ENCODE measurements at regions not wholly inside any gene's neighbourhood (a gene's known extent, or its start where the extent isn't known, plus 50 kb on each side); places are given as distances from the start of the nearest gene placed in this dataset.

DNA sequence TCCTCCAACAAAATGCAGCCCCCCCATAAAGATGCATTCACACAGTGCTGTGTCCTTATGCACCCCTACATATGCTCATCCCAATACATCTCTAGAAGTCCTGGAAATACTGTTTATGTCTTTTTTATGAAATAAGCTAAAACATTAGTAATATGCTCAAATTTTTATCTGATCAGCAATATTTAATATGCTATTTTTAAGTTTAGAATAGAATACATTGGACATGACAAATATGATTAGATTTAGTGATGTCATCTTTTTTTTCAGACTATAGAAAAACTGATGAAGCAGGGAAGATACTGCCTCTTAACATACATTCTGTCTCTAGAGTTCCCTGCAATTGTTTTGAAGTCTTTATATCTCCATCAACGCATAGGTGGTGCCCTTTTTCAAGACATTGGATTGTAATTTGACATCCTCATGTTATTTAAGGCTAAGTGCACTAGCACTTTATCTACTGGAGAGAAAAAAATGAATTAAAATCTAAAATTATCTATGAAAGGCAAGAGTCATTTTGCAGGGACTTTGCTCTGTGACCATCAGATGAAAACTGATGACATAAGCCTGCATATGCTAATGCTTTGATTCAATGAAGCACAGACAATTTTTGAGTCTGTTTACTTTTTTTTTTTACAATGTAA lies 395.3 kb downstream of the LPIN1 start:
- Mint-ChIP-seq H3K4me3 (no peak overlapping the region), H3K9me3 (peaks cover 5% of the 10 kb centered on the region), H3K27ac (no peak overlapping the region), H3K27me3 (no peaks in the 10 kb centered on the region), H3K36me3 (ENCODE audit: low read depth) (no peaks in the 10 kb centered on the region), H3K4me1 (ENCODE audit: low read depth) (peaks cover 4% of the 10 kb centered on the region)
- DNase-seq = no peak

GRCh38 chr2:12151716-12152115 lies 405.3 kb downstream of the LPIN1 start:
- H3K27me3 Mint-ChIP-seq = no peaks in the 10 kb centered on the region
- no peak for DNase-seq
- no peaks in the 10 kb centered on the region for H3K4me1 Mint-ChIP-seq (ENCODE audit: low read depth)
- H3K9me3 Mint-ChIP-seq = no peaks in the 10 kb centered on the region
- H3K4me3 Mint-ChIP-seq = no peak overlapping the region
- no peak overlapping the region for H3K27ac Mint-ChIP-seq
- no peaks in the 10 kb centered on the region for H3K36me3 Mint-ChIP-seq (ENCODE audit: low read depth)

DNA sequence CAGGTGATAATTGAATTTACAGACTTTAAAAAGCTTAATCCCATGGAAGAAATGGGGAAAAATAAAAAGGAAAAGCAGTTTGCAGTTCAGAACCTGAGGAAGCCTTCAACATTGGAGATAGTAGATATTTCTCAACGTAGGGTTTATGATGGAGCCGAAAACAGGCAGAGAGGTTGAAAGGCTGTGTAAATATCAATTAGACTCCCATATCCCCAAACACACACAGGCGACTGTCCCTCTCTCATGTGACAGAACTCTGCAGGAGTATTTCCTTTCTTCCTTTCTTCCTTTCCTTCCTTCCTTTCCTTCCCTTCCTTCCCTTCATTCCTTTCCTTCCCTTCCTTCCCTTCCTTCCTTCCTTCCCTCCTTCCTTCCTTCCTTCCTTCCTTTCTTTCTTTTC lies 406.5 kb downstream of the LPIN1 start:
- no peak for DNase-seq
- Mint-ChIP-seq H3K27me3 (no peaks in the 10 kb centered on the region), H3K36me3 (ENCODE audit: low read depth) (no peaks in the 10 kb centered on the region), H3K9me3 (no peaks in the 10 kb centered on the region), H3K4me1 (ENCODE audit: low read depth) (no peaks in the 10 kb centered on the region), H3K27ac (no peak overlapping the region), H3K4me3 (no peak overlapping the region)

GRCh38 chr2:12155303-12156051 lies 409.0 kb downstream of the LPIN1 start:
- no peaks in the 10 kb centered on the region for H3K9me3 Mint-ChIP-seq
- no peak overlapping the region for H3K4me3 Mint-ChIP-seq
- no peaks in the 10 kb centered on the region for H3K36me3 Mint-ChIP-seq (ENCODE audit: low read depth)
- DNase-seq = no peak
- no peak overlapping the region for H3K27ac Mint-ChIP-seq
- no peaks in the 10 kb centered on the region for H3K27me3 Mint-ChIP-seq
- no peaks in the 10 kb centered on the region for H3K4me1 Mint-ChIP-seq (ENCODE audit: low read depth)

DNA sequence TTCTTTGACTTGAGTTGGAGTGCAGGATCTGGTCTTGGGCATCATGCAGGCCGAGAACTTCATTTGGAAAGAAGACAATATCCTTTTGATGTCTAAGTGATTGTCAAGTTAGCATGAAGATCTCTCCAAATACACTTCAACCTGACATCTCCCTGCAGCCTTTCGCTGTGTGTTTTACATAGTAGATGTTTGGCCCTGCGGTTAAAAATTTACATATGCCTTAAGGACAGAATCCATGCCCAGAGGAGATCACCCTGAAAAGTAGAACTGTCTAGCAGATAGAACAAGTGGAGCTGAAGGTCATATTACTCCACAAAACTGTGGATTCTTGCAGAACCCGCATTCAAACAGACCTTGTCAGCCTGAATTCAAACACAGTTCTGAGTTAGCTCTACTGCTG lies 409.9 kb downstream of the LPIN1 start:
- Mint-ChIP-seq H3K4me3 (no peak overlapping the region), H3K9me3 (no peaks in the 10 kb centered on the region), H3K36me3 (ENCODE audit: low read depth) (no peaks in the 10 kb centered on the region), H3K27ac (no peak overlapping the region), H3K27me3 (no peaks in the 10 kb centered on the region), H3K4me1 (ENCODE audit: low read depth) (no peaks in the 10 kb centered on the region)
- no peak for DNase-seq

DNA sequence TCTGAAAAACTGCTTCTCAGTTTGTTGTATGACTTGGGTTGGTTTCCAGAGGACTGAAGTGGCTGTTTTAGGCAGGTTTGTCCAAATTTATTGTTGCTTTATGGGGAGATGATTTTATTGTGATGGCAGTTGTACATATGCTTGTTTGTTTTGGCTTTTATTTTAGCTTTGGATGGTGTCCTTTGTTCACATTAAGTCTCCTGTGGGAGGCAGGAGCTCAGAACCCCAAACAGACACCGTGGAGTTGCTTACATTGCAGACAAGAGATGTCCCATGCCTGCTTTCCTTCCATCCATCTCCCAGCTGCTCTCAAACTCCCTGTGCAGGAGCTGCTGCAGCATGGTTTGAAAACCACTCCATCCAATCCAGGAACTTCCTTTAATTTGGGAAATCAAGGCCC lies 414.7 kb downstream of the LPIN1 start:
- H3K4me1 Mint-ChIP-seq (ENCODE audit: low read depth) = peaks cover 11% of the 10 kb centered on the region
- H3K36me3 Mint-ChIP-seq (ENCODE audit: low read depth) = no peaks in the 10 kb centered on the region
- H3K9me3 Mint-ChIP-seq = no peaks in the 10 kb centered on the region
- peaks cover 3% of the 10 kb centered on the region for H3K27me3 Mint-ChIP-seq
- H3K27ac Mint-ChIP-seq = no peak overlapping the region
- H3K4me3 Mint-ChIP-seq = no peak overlapping the region
- no peak for DNase-seq

- Mint-ChIP-seq H3K27ac (no peak overlapping the region), H3K27me3 (peaks cover 3% of the 10 kb centered on the region), H3K9me3 (no peaks in the 10 kb centered on the region), H3K4me3 (no peak overlapping the region), H3K36me3 (ENCODE audit: low read depth) (no peaks in the 10 kb centered on the region), H3K4me1 (ENCODE audit: low read depth) (peaks cover 11% of the 10 kb centered on the region)
- DNase-seq = no peak
Measured at GRCh38 chr2:12162269-12163247, 416.1 kb downstream of the LPIN1 start.

- Mint-ChIP-seq H3K9me3 (no peaks in the 10 kb centered on the region), H3K36me3 (ENCODE audit: low read depth) (no peaks in the 10 kb centered on the region), H3K27ac (no peak overlapping the region), H3K4me1 (ENCODE audit: low read depth) (peaks cover 18% of the 10 kb centered on the region), H3K27me3 (peaks cover 3% of the 10 kb centered on the region), H3K4me3 (no peak overlapping the region)
- no peak for DNase-seq
Measured at GRCh38 chr2:12163866-12164265, 417.4 kb downstream of the LPIN1 start.

GRCh38 chr2:12164689-12165088 lies 418.3 kb downstream of the LPIN1 start:
- H3K4me1 Mint-ChIP-seq (ENCODE audit: low read depth) = peaks cover 27% of the 10 kb centered on the region
- H3K36me3 Mint-ChIP-seq (ENCODE audit: low read depth) = no peaks in the 10 kb centered on the region
- no peaks in the 10 kb centered on the region for H3K9me3 Mint-ChIP-seq
- DNase-seq = no peak
- H3K4me3 Mint-ChIP-seq = no peak overlapping the region
- no peak overlapping the region for H3K27ac Mint-ChIP-seq
- peaks cover 3% of the 10 kb centered on the region for H3K27me3 Mint-ChIP-seq

- H3K4me3 Mint-ChIP-seq = no peak overlapping the region
- H3K36me3 Mint-ChIP-seq (ENCODE audit: low read depth) = no peaks in the 10 kb centered on the region
- H3K4me1 Mint-ChIP-seq (ENCODE audit: low read depth) = peaks cover 36% of the 10 kb centered on the region
- peaks cover 3% of the 10 kb centered on the region for H3K27me3 Mint-ChIP-seq
- H3K9me3 Mint-ChIP-seq = no peaks in the 10 kb centered on the region
- no peak overlapping the region for H3K27ac Mint-ChIP-seq
- no peak for DNase-seq
Measured at GRCh38 chr2:12167525-12168317, 421.3 kb downstream of the LPIN1 start.

GRCh38 chr2:12168354-12168753 lies 421.9 kb downstream of the LPIN1 start:
- H3K27me3 Mint-ChIP-seq = peaks cover 3% of the 10 kb centered on the region
- no peak overlapping the region for H3K4me3 Mint-ChIP-seq
- peaks cover 36% of the 10 kb centered on the region for H3K4me1 Mint-ChIP-seq (ENCODE audit: low read depth)
- no peak for DNase-seq
- H3K36me3 Mint-ChIP-seq (ENCODE audit: low read depth) = no peaks in the 10 kb centered on the region
- H3K9me3 Mint-ChIP-seq = no peaks in the 10 kb centered on the region
- H3K27ac Mint-ChIP-seq = no peak overlapping the region

DNA sequence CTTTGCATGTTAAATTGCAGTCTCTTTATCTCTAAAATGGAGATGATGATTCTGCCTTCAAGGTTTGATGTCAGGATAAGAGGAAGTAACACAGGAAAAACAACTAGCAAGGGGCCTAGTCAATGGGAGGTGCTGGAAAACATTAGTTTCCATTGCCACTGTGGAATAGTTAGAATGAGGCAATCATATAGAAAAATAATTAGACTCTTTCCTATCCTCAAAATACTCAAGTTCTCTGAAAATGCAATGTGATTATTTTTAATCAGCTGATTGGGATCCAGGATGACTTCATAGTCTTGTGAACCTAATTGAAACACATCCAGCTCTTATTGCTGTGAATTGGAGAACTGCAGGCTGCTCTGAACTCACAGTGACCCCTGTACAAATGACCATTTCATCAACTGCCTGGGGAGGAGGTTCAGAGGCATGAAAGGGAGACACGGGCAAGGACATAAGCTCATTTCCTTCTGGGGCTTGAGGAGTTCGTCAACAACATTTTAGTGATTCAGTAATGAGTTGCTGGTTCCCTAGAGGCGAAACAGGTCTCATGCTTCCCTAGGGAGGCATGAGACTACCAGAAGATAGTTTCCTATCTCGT lies 422.5 kb downstream of the LPIN1 start:
- Mint-ChIP-seq H3K4me3 (no peak overlapping the region), H3K4me1 (ENCODE audit: low read depth) (peaks cover 36% of the 10 kb centered on the region), H3K27ac (no peak overlapping the region), H3K9me3 (no peaks in the 10 kb centered on the region), H3K27me3 (peaks cover 3% of the 10 kb centered on the region), H3K36me3 (ENCODE audit: low read depth) (no peaks in the 10 kb centered on the region)
- no peak for DNase-seq

- Mint-ChIP-seq H3K27me3 (peaks cover 3% of the 10 kb centered on the region), H3K4me1 (ENCODE audit: low read depth) (peaks cover 30% of the 10 kb centered on the region), H3K36me3 (ENCODE audit: low read depth) (no peaks in the 10 kb centered on the region), H3K4me3 (no peak overlapping the region), H3K9me3 (no peaks in the 10 kb centered on the region), H3K27ac (no peak overlapping the region)
- no peak for DNase-seq
Measured at GRCh38 chr2:12169721-12170120, 423.3 kb downstream of the LPIN1 start.

DNA sequence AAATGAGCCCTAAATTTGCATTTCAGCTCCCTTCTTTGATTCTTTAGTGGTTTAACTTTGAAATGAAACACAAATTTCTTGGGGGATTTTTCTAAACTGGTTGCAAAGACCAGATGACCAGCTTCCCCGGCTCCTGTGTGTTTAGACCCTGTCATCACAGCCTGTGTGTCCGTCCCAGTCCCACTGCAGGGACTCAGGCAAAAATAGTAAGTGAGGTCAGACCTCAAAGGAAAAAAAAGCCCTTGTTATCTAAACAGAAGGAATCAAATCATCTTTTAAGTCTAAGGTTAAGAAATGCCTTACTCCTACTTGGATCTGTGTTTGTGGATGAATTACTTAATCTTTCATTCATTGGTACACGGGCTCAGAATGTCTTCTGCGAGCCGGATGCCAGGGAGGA lies 423.7 kb downstream of the LPIN1 start:
- Mint-ChIP-seq H3K27ac (no peak overlapping the region), H3K9me3 (no peaks in the 10 kb centered on the region), H3K36me3 (ENCODE audit: low read depth) (no peaks in the 10 kb centered on the region), H3K4me1 (ENCODE audit: low read depth) (peaks cover 26% of the 10 kb centered on the region), H3K27me3 (no peaks in the 10 kb centered on the region), H3K4me3 (no peak overlapping the region)
- DNase-seq = no peak

All from activated T-cell treated with anti-CD3 and anti-CD28 coated beads, Interleukin-2, amount 50 U/mL, for 24 hours (primary cell).